Stimulated activated CD4-positive, alpha-beta T cell treated with anti-CD3 and anti-CD28 coated beads, Interleukin-2, amount 100 ng/mL, for 48 hours (primary cell): ENCODE measurements at regions not wholly inside any gene's neighbourhood (a gene's known extent, or its start where the extent isn't known, plus 50 kb on each side); places are given as distances from the start of the nearest gene placed in this dataset.

Experiments used
- DNase-seq, 2 donors: peaks; one replicate each; pipeline ENCODE4 v3.0.0-alpha.2; 2020

GRCh38 chr14:51552768-51553404 is 98.8 kb upstream of the FRMD6 start:
- no peak for DNase-seq

- no peak for DNase-seq
Observed at GRCh38 chr14:51554339-51554920, 97.3 kb upstream of the FRMD6 start.

- DNase-seq, result no peak
Observed at GRCh38 chr14:51554953-51555352, 96.8 kb upstream of the FRMD6 start.

- DNase-seq, result no peak
Observed at GRCh38 chr14:51561141-51561540, 90.6 kb upstream of the FRMD6 start.

- no peak for DNase-seq
Observed at GRCh38 chr14:51562816-51563215, 88.9 kb upstream of the FRMD6 start.

GRCh38 chr14:51563560-51563959 is 88.2 kb upstream of the FRMD6 start:
- no peak for DNase-seq

- DNase-seq, result no peak
Observed at GRCh38 chr14:51564460-51564859, 87.2 kb upstream of the FRMD6 start.

GRCh38 chr14:51564986-51565604 is 86.6 kb upstream of the FRMD6 start:
- no peak for DNase-seq

- no peak for DNase-seq
Observed at GRCh38 chr14:51566831-51567582, 84.7 kb upstream of the FRMD6 start.

- DNase-seq, result no peak
Observed at GRCh38 chr14:51568366-51568765, 83.3 kb upstream of the FRMD6 start.

- no peak for DNase-seq
Observed at GRCh38 chr14:51573607-51574006, 78.1 kb upstream of the FRMD6 start.

GRCh38 chr14:51574009-51574408 is 77.7 kb upstream of the FRMD6 start:
- no peak for DNase-seq

- no peak for DNase-seq
Observed at GRCh38 chr14:51575349-51576116, 76.2 kb upstream of the FRMD6 start.

- no peak for DNase-seq
Observed at GRCh38 chr14:51576117-51576430, 75.6 kb upstream of the FRMD6 start.

- DNase-seq, result no peak
Observed at GRCh38 chr14:51576879-51577278, 74.8 kb upstream of the FRMD6 start.

- DNase-seq, result no peak
Observed at GRCh38 chr14:51578853-51579252, 72.9 kb upstream of the FRMD6 start.

- no peak for DNase-seq
Observed at GRCh38 chr14:51581017-51581881, 70.5 kb upstream of the FRMD6 start.

- no peak for DNase-seq
Observed at GRCh38 chr14:51582437-51582836, 69.3 kb upstream of the FRMD6 start.

GRCh38 chr14:51585055-51585454 is 66.7 kb upstream of the FRMD6 start:
- no peak for DNase-seq

GRCh38 chr14:51592836-51593235 is 58.9 kb upstream of the FRMD6 start:
- DNase-seq, result no peak

GRCh38 chr14:51593397-51593796 is 58.3 kb upstream of the FRMD6 start:
- no peak for DNase-seq

- DNase-seq, result no peak
Observed at GRCh38 chr14:51595881-51596455, 55.7 kb upstream of the FRMD6 start.
